ENCODE measurements at regions not wholly inside any gene's neighbourhood (a gene's known extent, or its start where the extent isn't known, plus 50 kb on each side); places are given as distances from the start of the nearest gene placed in this dataset.

- TF ChIP-seq, protein P1, sequence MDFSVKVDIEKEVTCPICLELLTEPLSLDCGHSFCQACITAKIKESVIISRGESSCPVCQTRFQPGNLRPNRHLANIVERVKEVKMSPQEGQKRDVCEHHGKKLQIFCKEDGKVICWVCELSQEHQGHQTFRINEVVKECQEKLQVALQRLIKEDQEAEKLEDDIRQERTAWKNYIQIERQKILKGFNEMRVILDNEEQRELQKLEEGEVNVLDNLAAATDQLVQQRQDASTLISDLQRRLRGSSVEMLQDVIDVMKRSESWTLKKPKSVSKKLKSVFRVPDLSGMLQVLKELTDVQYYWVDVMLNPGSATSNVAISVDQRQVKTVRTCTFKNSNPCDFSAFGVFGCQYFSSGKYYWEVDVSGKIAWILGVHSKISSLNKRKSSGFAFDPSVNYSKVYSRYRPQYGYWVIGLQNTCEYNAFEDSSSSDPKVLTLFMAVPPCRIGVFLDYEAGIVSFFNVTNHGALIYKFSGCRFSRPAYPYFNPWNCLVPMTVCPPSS (IDR thresholded peaks at IDR 0.05): no peak
- no peak for TF ChIP-seq ATF6 (CRISPR knock-in tag; conservative IDR thresholded peaks at IDR 0.05)
These were observed 201.7 kb upstream of the PREP start (continued) for GRCh38 chr6:105604587-105604884.

- DNase-seq (ENCODE audit: low spot score) (no peak), ATAC-seq (no peak), FAIRE-seq (no peak)
- Histone ChIP-seq H3K4me3 (replicated peaks in 1 of 3; ENCODE audit: insufficient read depth in 1 of 3, low read depth in 2 of 3, low read length in 3 of 3) (no peak overlapping the region), H3K4me2 (ENCODE audit: low read depth, low read length) (no peak overlapping the region), H3K4me1 (ENCODE audit: insufficient read depth, low read length) (peaks cover 7% of the 10 kb centered on the region), H3K9me3 (ENCODE audit: low read length) (no peaks in the 10 kb centered on the region), H3K27me3 (ENCODE audit: control insufficient read depth in 1 of 2, insufficient read depth in 2 of 2, low read length in 2 of 2) (peaks cover 0 to 18% of the 10 kb centered on the region in 2 experiments; a peak in 1 of 5 replicates), H3K79me2 (ENCODE audit: insufficient read depth, low read length) (no peaks in the 10 kb centered on the region), H2AFZ (ENCODE audit: low read length) (no peak overlapping the region), H3K36me3 (replicated peaks in 1 of 2; ENCODE audit: control insufficient read depth in 1 of 2, insufficient read depth in 2 of 2, low read length in 2 of 2) (no peaks in the 10 kb centered on the region), H4K20me1 (ENCODE audit: insufficient read depth, low read length) (no peaks in the 10 kb centered on the region), H3K9ac (ENCODE audit: insufficient read depth, low read depth, low read length) (no peak overlapping the region), H3K27ac (ENCODE audit: extremely low read length, insufficient read depth, low read length) (no peak overlapping the region)
- in situ Hi-C loops (cut with HindIII; ENCODE audit: extremely low pct_ligation_motif_present, low pct_unique_long_range_greater_than_20kb): no loop called here
- BruUV-seq (replicated peaks): no TSS peak
- TF ChIP-seq MAFF (IDR thresholded peaks at IDR 0.05; ENCODE audit: low read depth, low read length) (no peak), NFATC3 (CRISPR knock-in tag; IDR thresholded peaks at IDR 0.05) (no peak), ZNF570 (CRISPR knock-in tag; IDR thresholded peaks at IDR 0.05; ENCODE audit: borderline replicate concordance) (no peak), RFXAP (CRISPR knock-in tag; IDR thresholded peaks at IDR 0.05; ENCODE audit: borderline replicate concordance) (no peak), ZSCAN30 (CRISPR knock-in tag; IDR thresholded peaks at IDR 0.05) (no peak), TEAD3 (CRISPR knock-in tag; optimal IDR thresholded peaks at IDR 0.05; ENCODE audit: borderline replicate concordance) (no peak), RAD21 (CRISPR knock-in tag; IDR thresholded peaks at IDR 0.05) (no peak)
- POLR2A ChIA-PET: no interaction called here
- 4% methylated on average over 3 of the region's 4 CpGs for WGBS (ENCODE audit: low lambda C conversion rate)
- intact Hi-C loops (cut with micrococcal nuclease; ENCODE audit: unreplicated experiment): no loop called here
- CTCF ChIA-PET (ENCODE audit: low intra/inter-chr PET ratio, low total read pairs): no interaction called here
These were observed 201.1 kb upstream of the PREP start for GRCh38 chr6:105603788-105604586.
